ENCODE measurements at regions not wholly inside any gene's neighbourhood (a gene's known extent, or its start where the extent isn't known, plus 50 kb on each side); places are given as distances from the start of the nearest gene placed in this dataset.

GRCh38 chr2:60226943-60227342 lies 326.5 kb downstream of the BCL11A start:
- Histone ChIP-seq H3K9ac (ENCODE audit: low read length) (no peak overlapping the region), H3K9me3 (ENCODE audit: insufficient read depth, low read length) (peaks cover 13% of the 10 kb centered on the region), H3K36me3 (ENCODE audit: low read length) (peaks cover 3% of the 10 kb centered on the region; the same call in 1 of the 2 replicates), H4K20me1 (ENCODE audit: low read depth, low read length) (no peaks in the 10 kb centered on the region), H3F3A (ENCODE audit: insufficient read depth) (no peaks in the 10 kb centered on the region), H3K9me2 (replicated peaks; ENCODE audit: insufficient read depth, low read length) (no peaks in the 10 kb centered on the region), H3K27me3 (ENCODE audit: low read length) (no peaks in the 10 kb centered on the region), H3K27ac (ENCODE audit: low read depth, low read length) (no peak overlapping the region), H2AFZ (ENCODE audit: low read depth, low read length, severe bottlenecking) (no peak overlapping the region), H3K4me3 (ENCODE audit: insufficient read depth, low read length, poor library complexity, severe bottlenecking) (no peak overlapping the region), H3K4me2 (ENCODE audit: low read depth, low read length, poor library complexity, severe bottlenecking) (no peak overlapping the region), H3K79me2 (ENCODE audit: insufficient read depth, low read length) (no peaks in the 10 kb centered on the region)
- no peak for TF ChIP-seq CTCF (IDR thresholded peaks at IDR 0.05; ENCODE audit: insufficient read depth, low read length, poor library complexity, severe bottlenecking)
- no peak for TF ChIP-seq EZH2phosphoT487 (conservative IDR thresholded peaks at IDR 0.05; ENCODE audit: low read length)

GRCh38 chr2:60226191-60226590 lies 327.3 kb downstream of the BCL11A start:
- Histone ChIP-seq H3K9ac (ENCODE audit: low read length) (no peak overlapping the region), H3K27me3 (ENCODE audit: low read length) (no peaks in the 10 kb centered on the region), H2AFZ (ENCODE audit: low read depth, low read length, severe bottlenecking) (no peak overlapping the region), H4K20me1 (ENCODE audit: low read depth, low read length) (no peaks in the 10 kb centered on the region), H3K4me2 (ENCODE audit: low read depth, low read length, poor library complexity, severe bottlenecking) (no peak overlapping the region), H3K4me3 (ENCODE audit: insufficient read depth, low read length, poor library complexity, severe bottlenecking) (no peak overlapping the region), H3K36me3 (ENCODE audit: low read length) (no peaks in the 10 kb centered on the region), H3K9me3 (ENCODE audit: insufficient read depth, low read length) (peaks cover 7% of the 10 kb centered on the region; the same call in 1 of the 2 replicates), H3K27ac (ENCODE audit: low read depth, low read length) (no peak overlapping the region), H3K79me2 (ENCODE audit: insufficient read depth, low read length) (no peaks in the 10 kb centered on the region), H3K9me2 (replicated peaks; ENCODE audit: insufficient read depth, low read length) (no peaks in the 10 kb centered on the region), H3F3A (ENCODE audit: insufficient read depth) (no peaks in the 10 kb centered on the region)
- TF ChIP-seq CTCF (IDR thresholded peaks at IDR 0.05; ENCODE audit: insufficient read depth, low read length, poor library complexity, severe bottlenecking) = no peak
- TF ChIP-seq EZH2phosphoT487 (conservative IDR thresholded peaks at IDR 0.05; ENCODE audit: low read length) = no peak

- H3K79me2 ChIP-seq (ENCODE audit: insufficient read depth, low read length) = no peaks in the 10 kb centered on the region
- no peaks in the 10 kb centered on the region for H4K20me1 ChIP-seq (ENCODE audit: low read depth, low read length)
- H3K27me3 ChIP-seq (ENCODE audit: low read length) = no peaks in the 10 kb centered on the region
- H3K4me3 ChIP-seq (ENCODE audit: insufficient read depth, low read length, poor library complexity, severe bottlenecking) = no peak overlapping the region
- H3K36me3 ChIP-seq (ENCODE audit: low read length) = no peaks in the 10 kb centered on the region
- no peaks in the 10 kb centered on the region; the same call in 1 of the 2 replicates for H3K9me2 ChIP-seq (replicated peaks; ENCODE audit: insufficient read depth, low read length)
- H3K9ac ChIP-seq (ENCODE audit: low read length) = no peak overlapping the region
- TF ChIP-seq CTCF (IDR thresholded peaks at IDR 0.05; ENCODE audit: insufficient read depth, low read length, poor library complexity, severe bottlenecking) = no peak
- no peak for TF ChIP-seq EZH2phosphoT487 (conservative IDR thresholded peaks at IDR 0.05; ENCODE audit: low read length)
- H3K9me3 ChIP-seq (ENCODE audit: insufficient read depth, low read length) = no peaks in the 10 kb centered on the region
- no peak overlapping the region for H3K4me2 ChIP-seq (ENCODE audit: low read depth, low read length, poor library complexity, severe bottlenecking)
- no peaks in the 10 kb centered on the region for H3F3A ChIP-seq (ENCODE audit: insufficient read depth)
- H3K27ac ChIP-seq (ENCODE audit: low read depth, low read length) = no peak overlapping the region
- no peak overlapping the region for H2AFZ ChIP-seq (ENCODE audit: low read depth, low read length, severe bottlenecking)
These were observed 329.6 kb downstream of the BCL11A start for GRCh38 chr2:60223859-60224258.
